Muscle of arm (tissue), 1 donor: ENCODE measurements at regions not wholly inside any gene's neighbourhood (a gene's known extent, or its start where the extent isn't known, plus 50 kb on each side); places are given as distances from the start of the nearest gene placed in this dataset.

Source experiments
- DNase-seq: peaks from one replicate; pipeline ENCODE4 v3.0.0-alpha.2; 2013

DNA sequence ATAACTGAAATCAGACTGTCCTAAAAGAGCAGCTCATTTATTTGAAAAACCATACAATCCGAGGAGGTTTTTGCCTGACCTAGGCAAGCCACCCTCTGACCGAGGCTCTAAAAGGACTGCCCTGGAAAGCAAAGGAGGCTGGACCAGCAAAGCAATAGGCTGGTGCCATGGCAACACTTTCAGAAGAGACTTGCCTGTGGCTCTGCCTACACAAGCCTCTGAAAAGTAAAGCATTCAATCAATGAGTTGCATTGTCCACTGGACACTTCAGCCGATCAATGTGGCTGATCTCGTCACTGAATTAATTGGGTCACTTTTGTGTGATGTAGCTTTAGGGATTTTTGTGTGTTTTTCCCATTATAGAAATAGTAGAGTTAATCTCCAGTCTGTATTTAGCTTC lies 99.1 kb upstream of the SEMA6D start:
- no peak for DNase-seq

DNA sequence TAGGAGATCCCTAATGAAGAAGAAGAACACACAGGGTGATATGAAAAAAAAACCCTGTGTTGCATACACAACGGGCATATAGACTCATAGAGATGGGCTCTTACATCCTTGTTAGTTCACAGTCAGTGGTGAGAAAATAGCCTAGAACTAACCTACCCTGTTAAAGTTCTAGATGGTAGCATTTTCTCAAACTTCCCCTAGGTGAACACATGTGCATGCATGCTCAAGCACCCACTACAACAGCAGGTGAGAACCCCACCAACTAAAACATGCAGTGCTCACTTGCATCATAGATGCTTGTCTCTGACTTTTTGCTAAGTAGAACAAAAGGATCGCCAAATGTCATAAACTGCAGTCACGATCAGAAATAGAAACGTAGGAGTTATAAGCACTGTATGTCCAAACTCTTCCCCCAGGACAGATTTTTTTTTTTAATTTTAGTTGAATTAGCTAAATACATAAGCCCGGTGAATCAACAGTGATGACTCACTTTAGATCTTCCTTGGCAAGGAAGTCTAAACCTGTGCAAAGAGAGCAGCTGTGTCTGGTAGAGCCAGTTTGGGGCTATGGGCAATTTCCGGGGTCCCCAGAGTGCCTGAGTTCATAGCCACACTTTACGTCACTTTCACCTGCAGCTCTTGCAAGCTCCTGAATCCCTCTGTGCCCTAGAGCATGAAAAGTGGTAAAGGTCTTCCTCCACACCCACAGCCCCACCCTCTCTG lies 96.2 kb upstream of the SEMA6D start:
- no peak for DNase-seq

DNA sequence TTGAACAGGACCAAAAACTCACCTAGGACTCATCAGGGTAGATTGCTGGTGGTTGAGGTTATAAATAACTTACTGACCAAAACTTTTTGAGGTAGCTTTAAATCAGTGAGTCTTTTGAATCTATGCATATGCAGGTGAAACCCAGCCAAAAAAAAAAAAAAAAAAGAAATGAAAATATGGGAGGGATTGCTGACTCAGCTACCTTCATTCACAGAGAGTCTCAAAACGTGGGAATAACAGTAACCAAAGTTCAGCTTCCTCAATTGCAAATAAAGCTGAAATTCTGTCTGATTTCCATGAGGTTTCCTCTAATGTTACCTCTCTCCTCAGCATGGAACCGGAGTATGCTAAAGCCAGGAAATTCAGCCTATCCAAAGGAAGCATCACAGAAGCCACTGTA lies 95.2 kb upstream of the SEMA6D start:
- no peak for DNase-seq

DNA sequence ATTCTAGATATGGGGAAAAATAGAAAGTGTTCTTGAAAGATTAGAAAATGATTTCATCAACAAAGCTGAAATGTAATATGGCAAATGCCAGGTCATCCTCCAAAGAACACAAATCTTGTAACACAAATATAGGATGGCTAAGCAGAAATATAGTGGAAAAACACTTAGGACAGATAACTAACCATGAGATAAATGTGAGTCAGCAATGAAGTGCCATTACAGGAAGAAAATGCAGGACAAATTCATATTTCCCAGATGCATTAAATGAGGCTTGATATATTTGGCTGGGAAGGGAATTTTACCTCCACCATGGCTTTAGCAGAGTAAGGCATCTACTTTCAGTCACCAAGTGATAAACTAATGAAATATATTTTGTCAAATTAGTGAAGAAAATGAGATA lies 92.8 kb upstream of the SEMA6D start:
- DNase-seq = no peak

DNA sequence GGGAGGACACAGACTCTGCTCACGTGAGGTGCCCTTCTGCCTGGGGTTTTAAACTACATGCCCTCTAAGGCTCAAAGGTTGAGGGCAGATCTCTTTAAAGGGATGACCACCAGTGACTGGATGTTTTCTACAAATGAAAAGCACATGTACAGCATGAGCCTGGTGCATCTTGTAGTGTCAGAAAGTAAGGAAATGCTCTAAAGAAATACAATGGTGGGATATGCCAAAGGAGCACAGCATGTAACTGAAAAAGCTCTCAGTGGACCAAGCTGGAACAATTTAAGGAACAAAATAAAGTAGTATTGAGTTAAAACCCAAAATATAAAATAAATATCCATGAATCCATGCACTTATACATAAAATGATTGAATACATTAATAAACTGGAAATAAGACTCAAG lies 78.3 kb upstream of the SEMA6D start:
- DNase-seq = no peak

DNA sequence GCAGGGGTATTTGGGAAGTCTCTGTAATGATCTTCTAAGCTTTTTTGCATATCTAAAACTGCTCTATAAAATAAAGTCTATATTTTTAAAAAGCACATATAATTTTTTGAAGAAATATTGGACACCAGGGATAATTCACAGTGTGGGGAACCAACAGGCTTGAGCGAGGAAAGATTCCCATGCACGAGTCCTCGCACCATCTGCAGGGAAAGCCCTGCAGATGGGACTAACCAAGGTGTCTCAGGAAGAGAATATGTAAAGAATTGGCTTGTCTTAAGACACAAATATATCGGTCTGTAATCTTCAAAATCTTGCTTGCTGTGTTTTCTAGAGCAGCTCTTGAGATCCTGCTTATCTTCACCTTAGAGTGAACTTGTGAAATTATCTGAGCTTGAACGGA lies 77.2 kb upstream of the SEMA6D start:
- no peak for DNase-seq

DNA sequence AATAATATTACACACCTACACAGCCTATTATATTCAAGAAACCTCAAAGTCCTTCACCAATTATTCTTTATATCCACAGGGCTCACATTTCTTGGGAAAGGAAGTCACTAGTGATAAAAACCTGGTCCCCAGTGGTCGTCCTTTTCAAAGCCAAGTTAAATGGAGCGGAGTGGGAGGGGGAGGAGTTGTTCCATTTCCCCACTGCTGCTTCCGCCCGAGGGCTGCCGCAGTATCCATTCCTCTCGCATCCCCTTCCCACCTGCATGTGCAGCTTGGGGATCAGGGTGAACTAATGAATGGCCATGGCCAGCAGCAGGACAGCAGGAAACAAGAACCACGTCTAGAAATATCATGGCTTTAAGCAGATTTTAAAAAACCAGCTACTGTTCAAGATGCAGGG lies 76.4 kb upstream of the SEMA6D start:
- DNase-seq = no peak

DNA sequence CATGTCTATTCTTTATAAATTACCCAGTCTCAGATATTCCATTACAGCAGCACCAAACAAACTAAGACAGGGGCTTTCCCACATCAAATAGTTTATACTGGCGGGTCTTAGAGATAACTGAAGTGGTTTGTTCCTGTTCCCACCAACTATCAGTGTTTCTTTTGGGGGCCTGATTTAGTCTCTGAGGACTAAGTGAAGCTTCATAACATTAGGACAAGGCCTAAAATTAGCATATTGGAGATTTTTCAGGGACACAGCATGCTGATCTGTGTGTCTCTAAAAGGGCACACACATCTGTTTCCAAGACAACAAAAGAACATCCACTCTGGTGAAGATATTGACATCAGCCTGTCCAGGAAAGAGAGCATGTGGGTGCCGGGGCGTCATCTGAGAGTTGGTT lies 72.6 kb upstream of the SEMA6D start:
- DNase-seq = no peak

DNA sequence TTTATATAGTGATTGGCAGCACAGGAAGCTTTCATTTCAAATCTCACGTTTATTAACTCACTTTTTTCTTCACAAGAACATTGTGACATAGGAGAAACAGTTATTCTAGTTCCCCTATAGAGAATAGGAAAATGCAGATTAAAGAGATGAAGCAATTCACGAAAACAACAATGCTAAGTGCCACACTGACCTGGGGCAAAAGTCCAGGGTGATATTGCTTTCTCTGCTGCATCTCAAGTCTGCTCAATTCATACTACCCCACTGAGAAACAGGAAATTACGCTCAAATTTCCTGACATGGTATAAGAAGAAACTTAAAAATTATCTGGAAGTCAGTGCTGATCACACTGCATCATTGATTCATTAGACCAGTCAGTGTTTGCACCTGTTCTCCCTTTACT lies 66.7 kb upstream of the SEMA6D start:
- no peak for DNase-seq

DNA sequence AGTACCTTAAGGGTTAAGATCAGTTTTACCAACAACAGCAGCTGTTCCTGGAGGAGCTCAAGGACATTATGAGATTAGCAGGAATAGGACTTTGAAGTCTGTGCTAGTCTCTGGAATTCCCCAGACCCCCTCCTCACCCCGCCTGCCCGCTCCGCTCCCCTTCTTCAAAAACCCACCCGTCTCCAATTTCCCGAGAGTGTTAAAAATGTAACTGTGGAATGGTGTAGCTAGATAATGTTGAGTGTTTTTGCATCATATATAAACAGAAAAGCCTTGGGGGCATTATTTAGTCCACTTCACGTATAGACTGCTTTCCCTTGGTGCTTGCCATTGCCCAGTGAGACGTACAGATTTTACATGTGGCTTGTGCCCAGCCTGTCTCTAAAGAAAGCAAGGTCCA lies 65.0 kb upstream of the SEMA6D start:
- DNase-seq = no peak

DNA sequence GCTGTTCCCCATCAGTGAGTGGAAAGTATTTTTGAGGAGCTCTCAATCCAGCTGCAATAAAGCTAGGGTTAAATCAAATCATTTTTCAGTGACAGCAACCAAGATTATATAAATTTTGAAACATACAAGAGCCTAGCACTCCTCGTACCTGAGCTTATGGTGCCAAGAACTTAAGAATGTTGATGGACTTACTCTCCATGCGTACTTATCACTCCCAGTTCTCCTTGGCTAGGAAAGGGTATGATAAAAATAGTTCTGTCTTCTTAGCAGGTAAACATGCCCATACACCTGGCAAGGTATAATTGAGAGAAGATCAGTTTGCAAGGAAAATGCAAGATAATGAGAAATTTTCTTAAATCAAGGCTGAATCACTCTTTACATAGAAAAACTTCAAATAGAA lies 64.5 kb upstream of the SEMA6D start:
- no peak for DNase-seq

DNA sequence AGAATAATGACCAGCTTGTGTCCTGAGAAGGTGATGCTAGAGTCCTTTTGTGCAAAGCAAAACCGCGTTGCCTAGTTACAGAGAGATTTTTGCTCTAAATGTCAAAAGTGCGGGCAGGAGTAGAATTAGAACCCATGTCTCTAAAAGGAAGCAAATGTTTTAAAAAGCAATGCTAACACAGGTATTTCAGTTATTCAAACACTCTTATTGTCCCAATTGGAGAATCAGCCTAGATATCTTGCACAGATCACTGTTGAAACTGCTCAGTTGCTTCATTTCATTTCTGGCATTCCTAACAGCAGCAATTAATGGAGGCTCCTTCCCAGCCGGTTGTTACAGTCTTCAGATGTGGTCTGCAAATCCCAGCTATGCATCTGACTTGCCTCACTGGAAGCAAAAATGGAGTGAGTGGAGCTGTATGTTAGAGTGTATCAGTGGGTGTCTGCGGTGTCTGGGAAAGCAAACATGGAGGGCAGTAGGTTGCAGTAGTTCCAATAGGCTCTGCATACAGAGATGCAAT lies 55.6 kb upstream of the SEMA6D start:
- DNase-seq = no peak

DNA sequence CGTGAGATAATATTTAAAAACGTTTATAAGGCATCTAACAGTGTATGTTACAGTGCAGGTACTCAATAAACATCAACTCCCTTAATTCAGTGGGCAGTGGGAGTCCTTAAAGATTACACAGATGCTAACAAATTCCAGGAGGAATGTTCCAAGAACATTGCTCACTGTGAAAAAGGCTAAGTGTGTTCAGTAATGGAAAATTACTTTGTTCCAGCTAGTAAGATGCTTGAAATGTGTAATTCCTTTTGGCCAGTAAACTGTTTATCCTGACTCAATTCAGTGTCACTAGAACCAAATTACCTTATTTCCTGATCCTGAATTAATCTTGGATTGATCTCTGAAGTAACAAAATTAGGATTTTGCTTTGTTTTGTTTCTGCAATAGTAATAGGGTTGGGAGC lies 54.2 kb upstream of the SEMA6D start:
- DNase-seq = peak; percentile 42
